Naive B cell (primary cell): ENCODE measurements at regions not wholly inside any gene's neighbourhood (a gene's known extent, or its start where the extent isn't known, plus 50 kb on each side); places are given as distances from the start of the nearest gene placed in this dataset.
A peak's percentile ranks its signal among the peaks of the same experiment; 100 is the strongest.

ENCODE experiments used
- ATAC-seq, 2 donors: fragments of 150-1000 bp; cut with Tn5 transposase; 2 replicates each; pipeline ENCODE4 v1.10.0; 2021; ENCODE audit warnings: low read depth in 2 of 2, mild to moderate bottlenecking in 2 of 2, moderate library complexity in 2 of 2
- DNase-seq: peaks from one replicate; pipeline ENCODE4 v3.0.0; 2022
- H3K27ac Mint-ChIP-seq, 6 donors: one replicate each; pipeline ENCODE4 v1.8.0; 2020 to 2022; ENCODE audit warnings: mild to moderate bottlenecking in 6 of 6, mixed read lengths in 6 of 6, moderate library complexity in 5 of 6, inconsistent platforms in 2 of 6
- H3K27me3 Mint-ChIP-seq, 3 donors: one replicate each; pipeline ENCODE4 v1.8.0; 2021 to 2022; ENCODE audit warnings: mixed read lengths in 3 of 3, mild to moderate bottlenecking in 1 of 3
- H3K36me3 Mint-ChIP-seq, 2 donors: one replicate each; pipeline ENCODE4 v1.8.0; 2020 to 2022; ENCODE audit warnings: mixed read lengths in 2 of 2, inconsistent platforms in 1 of 2, mild to moderate bottlenecking in 1 of 2
- H3K4me1 Mint-ChIP-seq, 3 donors: one replicate each; pipeline ENCODE4 v1.8.0; 2020 to 2022; ENCODE audit warnings: mixed read lengths in 3 of 3, inconsistent platforms in 1 of 3, mild to moderate bottlenecking in 1 of 3, moderate library complexity in 1 of 3
- H3K4me3 Mint-ChIP-seq, 8 donors: one replicate each; pipeline ENCODE4 v1.8.0; 2020 to 2022; ENCODE audit warnings: mild to moderate bottlenecking in 8 of 8, mixed read lengths in 8 of 8, moderate library complexity in 8 of 8, inconsistent platforms in 2 of 8
- H3K9me3 Mint-ChIP-seq, 7 donors: one replicate each; pipeline ENCODE4 v1.8.0; 2020 to 2022; ENCODE audit warnings: mixed read lengths in 7 of 7, mild to moderate bottlenecking in 5 of 7, inconsistent platforms in 2 of 7, moderate library complexity in 1 of 7

DNA sequence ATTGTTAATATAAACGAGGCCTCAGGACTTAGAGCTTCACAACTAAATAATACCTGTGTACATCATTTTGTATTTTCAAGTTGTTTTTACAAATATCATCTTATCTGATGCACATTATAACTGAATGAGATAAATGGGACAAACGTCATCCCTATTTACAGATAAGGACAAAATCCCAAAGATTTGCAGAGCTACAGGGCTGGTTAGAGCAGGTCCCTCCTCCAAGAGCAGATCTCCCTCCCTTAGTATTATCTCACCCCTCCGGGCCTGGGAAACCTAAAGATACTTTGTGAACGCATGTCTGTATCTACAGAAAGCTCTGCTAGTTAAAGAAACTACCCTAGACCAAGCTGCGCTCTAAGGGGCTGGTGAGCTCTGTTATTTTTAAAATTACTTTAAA is 130.4 kb upstream of the PROKR2 start:
- Mint-ChIP-seq H3K4me1 (peaks cover 0 to 3% (median 0%) of the 10 kb centered on the region in 3 donors), H3K4me3 (no peak overlapping the region), H3K9me3 (peaks cover 0 to 4% (median 0%) of the 10 kb centered on the region in 7 donors), H3K27ac (no peak overlapping the region), H3K27me3 (peaks cover 38 to 57% (median 52%) of the 10 kb centered on the region in 3 donors), H3K36me3 (no peaks in the 10 kb centered on the region)
- ATAC-seq (no peak), DNase-seq (no peak)

DNA sequence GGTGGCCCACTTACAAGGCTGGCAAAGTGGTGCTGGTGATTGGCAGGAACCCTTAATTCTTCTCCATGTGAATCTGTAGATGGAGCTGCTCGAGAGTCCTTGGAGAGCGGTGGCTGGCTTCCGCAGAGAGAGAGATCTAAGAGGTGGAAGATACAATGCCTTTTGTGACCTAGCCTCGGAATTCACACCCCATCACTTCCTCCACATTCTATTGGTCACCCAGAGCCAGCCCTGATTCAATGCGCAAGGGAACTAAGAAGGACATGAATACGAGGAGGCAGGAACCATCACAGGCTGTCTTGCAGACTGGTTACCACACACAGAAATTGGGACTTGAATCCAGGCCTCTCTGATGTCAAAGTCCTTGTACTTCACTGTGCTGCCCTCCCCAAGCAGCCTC is 128.9 kb upstream of the PROKR2 start:
- Mint-ChIP-seq H3K4me1 (peaks cover 0 to 3% (median 0%) of the 10 kb centered on the region in 3 donors), H3K27me3 (peaks cover 38 to 68% (median 60%) of the 10 kb centered on the region in 3 donors), H3K27ac (no peak overlapping the region), H3K9me3 (no peaks in the 10 kb centered on the region), H3K36me3 (no peaks in the 10 kb centered on the region), H3K4me3 (no peak overlapping the region)
- ATAC-seq: no peak
- no peak for DNase-seq

- DNase-seq: no peak
- H3K27ac Mint-ChIP-seq: no peak overlapping the region
- peaks cover 0 to 7% of the 10 kb centered on the region in 2 donors for H3K36me3 Mint-ChIP-seq
- no peak overlapping the region for H3K4me3 Mint-ChIP-seq
- peaks cover 2 to 23% (median 5%) of the 10 kb centered on the region in 7 donors for H3K9me3 Mint-ChIP-seq
- H3K4me1 Mint-ChIP-seq: no peaks in the 10 kb centered on the region
- peaks cover 35 to 60% (median 55%) of the 10 kb centered on the region in 3 donors for H3K27me3 Mint-ChIP-seq
- no peak for ATAC-seq
Observed at GRCh38 chr20:5442101-5442500, 125.3 kb upstream of the PROKR2 start.

DNA sequence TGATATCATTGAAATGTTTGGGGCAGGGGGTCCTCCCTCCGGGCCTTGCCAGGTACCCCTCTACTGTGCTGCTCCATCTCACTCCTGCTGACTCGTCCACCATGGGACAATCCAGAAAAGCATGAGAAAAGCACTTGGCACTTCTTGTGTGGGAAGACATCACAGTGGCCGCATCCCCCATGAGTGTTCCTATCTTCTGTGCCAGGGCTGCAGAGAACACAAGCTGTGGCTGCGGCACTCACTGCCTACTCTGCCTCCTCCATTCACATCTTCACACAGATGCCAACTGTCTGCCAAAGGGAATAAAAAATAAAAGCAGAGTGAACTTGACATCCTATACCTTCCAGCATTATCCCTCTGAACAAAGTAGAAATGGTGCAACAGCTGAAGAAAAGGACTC is 117.4 kb upstream of the PROKR2 start:
- no peak for ATAC-seq
- no peak overlapping the region for H3K4me3 Mint-ChIP-seq
- H3K27me3 Mint-ChIP-seq: peaks cover 33 to 35% (median 34%) of the 10 kb centered on the region in 3 donors

GRCh38 chr20:5433352-5433751 is 116.6 kb upstream of the PROKR2 start:
- Mint-ChIP-seq H3K36me3 (no peaks in the 10 kb centered on the region), H3K27me3 (peaks cover 33 to 35% (median 34%) of the 10 kb centered on the region in 3 donors), H3K27ac (no peak overlapping the region), H3K4me3 (no peak overlapping the region), H3K4me1 (no peaks in the 10 kb centered on the region), H3K9me3 (peaks cover 0 to 22% (median 7%) of the 10 kb centered on the region in 7 donors)
- no peak for ATAC-seq
- no peak for DNase-seq

More for the DNA sequence above, 117.4 kb upstream of the PROKR2 start:
- Mint-ChIP-seq H3K27ac (no peak overlapping the region), H3K4me1 (no peaks in the 10 kb centered on the region), H3K9me3 (peaks cover 3 to 30% (median 8%) of the 10 kb centered on the region in 7 donors), H3K36me3 (peaks cover 0 to 6% of the 10 kb centered on the region in 2 donors)
- DNase-seq: no peak

DNA sequence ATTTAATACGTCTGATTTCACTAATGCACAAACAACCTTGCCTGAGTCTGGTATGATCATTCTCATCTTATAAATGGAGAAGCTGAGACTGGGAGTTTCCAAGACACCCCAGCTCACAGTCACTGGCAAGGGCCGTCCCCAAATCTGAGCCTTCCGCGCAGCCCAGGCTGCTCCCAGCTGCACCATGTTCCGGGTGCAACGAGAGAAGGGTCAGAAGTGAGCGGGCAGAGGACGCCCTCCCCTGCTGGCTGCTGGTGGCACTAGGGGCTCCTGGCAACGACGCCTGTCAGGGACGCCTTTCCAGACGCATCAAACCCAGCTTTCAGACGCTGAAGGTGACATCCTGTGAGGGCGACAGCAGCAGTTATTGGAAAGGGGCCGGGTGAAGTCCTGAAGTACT is 115.3 kb upstream of the PROKR2 start:
- H3K4me1 Mint-ChIP-seq: no peaks in the 10 kb centered on the region
- no peaks in the 10 kb centered on the region for H3K36me3 Mint-ChIP-seq
- DNase-seq (no peak), ATAC-seq (no peak)
- peaks cover 33 to 36% (median 34%) of the 10 kb centered on the region in 3 donors for H3K27me3 Mint-ChIP-seq
- no peak overlapping the region for H3K4me3 Mint-ChIP-seq
- H3K9me3 Mint-ChIP-seq: peaks cover 0 to 11% (median 3%) of the 10 kb centered on the region in 7 donors
- H3K27ac Mint-ChIP-seq: no peak overlapping the region

DNA sequence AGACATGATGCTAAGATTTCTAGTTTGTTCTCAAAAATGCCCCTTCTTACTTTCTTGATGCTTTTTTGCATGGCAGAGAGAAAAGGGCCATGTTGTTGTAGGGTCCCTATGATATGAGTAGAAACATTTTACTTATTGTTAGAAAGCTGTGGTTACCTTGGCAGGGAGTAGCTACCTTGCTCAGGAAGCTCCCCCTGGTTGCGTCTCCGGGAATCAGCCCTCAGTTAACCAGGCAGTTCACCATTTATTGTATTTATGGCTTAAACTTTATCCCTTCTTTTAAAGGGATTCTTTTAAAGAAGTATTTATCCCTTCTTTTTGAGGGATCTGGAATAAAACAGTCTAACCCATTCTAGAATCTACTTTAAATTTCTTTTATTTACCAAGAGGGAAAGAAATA is 113.9 kb upstream of the PROKR2 start:
- H3K36me3 Mint-ChIP-seq: no peaks in the 10 kb centered on the region
- H3K9me3 Mint-ChIP-seq: peaks cover 0 to 3% (median 0%) of the 10 kb centered on the region in 7 donors
- H3K27me3 Mint-ChIP-seq: peaks cover 36 to 43% (median 36%) of the 10 kb centered on the region in 3 donors
- DNase-seq (no peak), ATAC-seq (no peak)
- H3K4me1 Mint-ChIP-seq: no peaks in the 10 kb centered on the region
- no peak overlapping the region for H3K27ac Mint-ChIP-seq
- H3K4me3 Mint-ChIP-seq: no peak overlapping the region

DNA sequence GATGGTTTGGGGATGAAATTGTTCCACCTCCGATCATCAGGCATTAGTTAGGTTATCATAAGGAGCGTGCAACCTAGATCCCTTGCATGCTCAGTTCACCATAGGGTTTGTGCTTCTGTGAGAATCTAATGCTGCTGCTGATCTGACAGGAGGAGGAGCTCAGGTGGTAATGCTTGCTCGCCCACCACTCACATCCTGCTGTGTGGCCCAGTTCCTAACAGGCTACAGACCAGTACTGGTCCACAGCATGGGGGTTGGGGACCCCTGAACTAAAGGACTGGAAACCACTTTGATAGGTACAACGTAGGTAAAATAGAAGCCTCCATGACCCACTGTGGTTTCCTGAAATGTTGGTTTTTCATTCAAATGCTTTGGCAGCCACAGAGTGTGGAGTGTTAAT is 109.3 kb upstream of the PROKR2 start:
- Mint-ChIP-seq H3K27me3 (peaks cover 32 to 55% (median 34%) of the 10 kb centered on the region in 3 donors), H3K9me3 (peaks cover 0 to 10% (median 3%) of the 10 kb centered on the region in 7 donors), H3K27ac (no peak overlapping the region), H3K4me3 (peak overlapping the region in 1 of 8 donors; percentile 37), H3K4me1 (no peaks in the 10 kb centered on the region), H3K36me3 (peaks cover 4 to 7% of the 10 kb centered on the region in 2 donors)
- ATAC-seq (no peak), DNase-seq (no peak)

- Mint-ChIP-seq H3K27me3 (peaks cover 9 to 29% (median 13%) of the 10 kb centered on the region in 3 donors), H3K36me3 (no peaks in the 10 kb centered on the region), H3K27ac (no peak overlapping the region), H3K4me1 (no peaks in the 10 kb centered on the region), H3K4me3 (no peak overlapping the region), H3K9me3 (peaks cover 0 to 25% (median 8%) of the 10 kb centered on the region in 7 donors)
- ATAC-seq: no peak
- DNase-seq: no peak
Observed at GRCh38 chr20:5416086-5416485, 99.3 kb upstream of the PROKR2 start.

DNA sequence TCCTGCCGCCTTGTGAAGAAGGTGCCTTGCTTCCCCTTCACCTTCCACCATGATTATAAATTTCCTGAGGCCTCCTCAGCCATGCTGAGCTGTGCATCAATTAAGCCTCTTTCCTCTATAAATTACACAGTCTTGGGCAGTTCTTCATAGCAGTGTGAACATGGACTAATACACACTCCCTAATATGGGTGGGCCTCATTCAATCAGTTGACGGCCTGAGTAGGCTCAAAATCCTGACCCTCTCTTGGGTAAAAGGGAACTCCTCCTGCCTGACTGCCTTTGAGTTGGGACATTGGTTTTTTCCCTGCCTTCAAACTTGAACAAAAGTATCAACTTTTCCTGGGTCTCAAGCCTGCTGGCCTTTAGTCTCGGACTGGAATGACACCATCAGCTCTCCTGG is 96.6 kb upstream of the PROKR2 start:
- no peak for ATAC-seq
- no peaks in the 10 kb centered on the region for H3K36me3 Mint-ChIP-seq
- H3K27me3 Mint-ChIP-seq: peaks cover 8 to 33% (median 11%) of the 10 kb centered on the region in 3 donors
- H3K4me3 Mint-ChIP-seq: no peak overlapping the region
- DNase-seq: no peak
- peaks cover 0 to 25% (median 4%) of the 10 kb centered on the region in 7 donors for H3K9me3 Mint-ChIP-seq
- H3K4me1 Mint-ChIP-seq: no peaks in the 10 kb centered on the region
- H3K27ac Mint-ChIP-seq: no peak overlapping the region

DNA sequence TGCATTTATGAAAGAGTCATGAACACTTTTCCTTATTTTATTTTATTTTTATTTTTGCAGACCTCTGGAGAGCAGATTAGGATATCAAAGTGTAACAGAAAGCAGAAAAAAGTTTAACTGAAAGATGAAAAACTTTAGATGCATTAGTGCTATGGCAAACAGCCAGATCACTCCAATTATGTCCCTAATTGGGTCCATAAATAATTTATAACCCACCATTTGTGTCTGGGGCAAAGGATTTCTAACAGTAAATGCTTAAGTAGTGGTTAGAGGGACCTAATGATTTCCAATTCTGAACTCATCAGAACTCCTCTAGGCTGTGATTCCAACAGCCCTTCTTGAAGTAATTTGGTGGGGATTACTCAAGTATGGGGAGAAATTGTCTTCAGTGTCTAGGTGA is 93.7 kb upstream of the PROKR2 start:
- DNase-seq (no peak), ATAC-seq (no peak)
- Mint-ChIP-seq H3K27ac (no peak overlapping the region), H3K4me1 (no peaks in the 10 kb centered on the region), H3K4me3 (no peak overlapping the region), H3K36me3 (no peaks in the 10 kb centered on the region), H3K9me3 (peaks cover 0 to 18% (median 2%) of the 10 kb centered on the region in 7 donors), H3K27me3 (peaks cover 24 to 41% (median 27%) of the 10 kb centered on the region in 3 donors)

GRCh38 chr20:5402903-5403531 is 86.3 kb upstream of the PROKR2 start:
- ATAC-seq (no peak), DNase-seq (no peak)
- Mint-ChIP-seq H3K27ac (no peak overlapping the region), H3K4me3 (no peak overlapping the region), H3K27me3 (peaks cover 18 to 37% (median 18%) of the 10 kb centered on the region in 3 donors), H3K4me1 (no peaks in the 10 kb centered on the region), H3K9me3 (peaks cover 4 to 14% (median 11%) of the 10 kb centered on the region in 7 donors), H3K36me3 (peaks cover 0 to 6% of the 10 kb centered on the region in 2 donors)

- H3K27ac Mint-ChIP-seq: no peak overlapping the region
Observed at GRCh38 chr20:5401277-5401875, 84.6 kb upstream of the PROKR2 start.

GRCh38 chr20:5400164-5400762 is 83.5 kb upstream of the PROKR2 start:
- no peak overlapping the region for H3K27ac Mint-ChIP-seq
- H3K4me3 Mint-ChIP-seq: no peak overlapping the region
- H3K27me3 Mint-ChIP-seq: peaks cover 20 to 25% (median 25%) of the 10 kb centered on the region in 3 donors
- DNase-seq (no peak), ATAC-seq (no peak)
- H3K4me1 Mint-ChIP-seq: no peaks in the 10 kb centered on the region
- peaks cover 1 to 14% (median 11%) of the 10 kb centered on the region in 7 donors for H3K9me3 Mint-ChIP-seq
- peaks cover 0 to 6% of the 10 kb centered on the region in 2 donors for H3K36me3 Mint-ChIP-seq

More at GRCh38 chr20:5401277-5401875, 84.6 kb upstream of the PROKR2 start:
- Mint-ChIP-seq H3K36me3 (peaks cover 0 to 6% of the 10 kb centered on the region in 2 donors), H3K4me1 (no peaks in the 10 kb centered on the region), H3K4me3 (no peak overlapping the region), H3K27me3 (peaks cover 21 to 27% (median 24%) of the 10 kb centered on the region in 3 donors), H3K9me3 (peaks cover 4 to 14% (median 11%) of the 10 kb centered on the region in 7 donors)
- DNase-seq: no peak
- no peak for ATAC-seq
